ENCODE measurements at regions not wholly inside any gene's neighbourhood (a gene's known extent, or its start where the extent isn't known, plus 50 kb on each side); places are given as distances from the start of the nearest gene placed in this dataset.

- DNase-seq (ENCODE audit: low read depth in 1 of 2, low spot score in 1 of 2), result no peak
- TF ChIP-seq REST (IDR thresholded peaks at IDR 0.05; ENCODE audit: insufficient replicate concordance, low read depth) (no peak), CTCF (IDR thresholded peaks at IDR 0.05; ENCODE audit: insufficient read depth, low read length) (no peak), POLR2AphosphoS5 (IDR thresholded peaks at IDR 0.05; ENCODE audit: low read depth) (no peak), GABPA (IDR thresholded peaks at IDR 0.05; ENCODE audit: low read depth) (no peak), SPI1 (IDR thresholded peaks at IDR 0.05; ENCODE audit: borderline replicate concordance, low read depth) (no peak)
- Histone ChIP-seq H3K27ac (replicated peaks) (no peak overlapping the region), H3K27me3 (ENCODE audit: insufficient read depth, poor library complexity, severe bottlenecking) (no peaks in the 10 kb centered on the region), H3K4me3 (replicated peaks; ENCODE audit: insufficient read depth, low read length) (no peak overlapping the region)
Measured at GRCh38 chr10:130761788-130762301, 549.7 kb downstream of the TCERG1L start.

- TF ChIP-seq POLR2AphosphoS5 (IDR thresholded peaks at IDR 0.05; ENCODE audit: low read depth), result no peak
- no peak overlapping the region for H3K4me3 ChIP-seq (replicated peaks; ENCODE audit: insufficient read depth, low read length)
- DNase-seq (ENCODE audit: low read depth in 1 of 2, low spot score in 1 of 2), result no peak
- no peaks in the 10 kb centered on the region for H3K27me3 ChIP-seq (ENCODE audit: insufficient read depth, poor library complexity, severe bottlenecking)
- no peak overlapping the region for H3K27ac ChIP-seq (replicated peaks)
Measured at GRCh38 chr10:130762491-130762890, 549.0 kb downstream of the TCERG1L start.

GRCh38 chr10:130763071-130763470 lies 548.5 kb downstream of the TCERG1L start:
- H3K27ac ChIP-seq (replicated peaks), result no peak overlapping the region
- no peaks in the 10 kb centered on the region for H3K27me3 ChIP-seq (ENCODE audit: insufficient read depth, poor library complexity, severe bottlenecking)
- no peak for DNase-seq (ENCODE audit: low read depth in 1 of 2, low spot score in 1 of 2)
- TF ChIP-seq POLR2AphosphoS5 (IDR thresholded peaks at IDR 0.05; ENCODE audit: low read depth) (no peak), CTCF (IDR thresholded peaks at IDR 0.05; ENCODE audit: insufficient read depth, low read length) (no peak), REST (IDR thresholded peaks at IDR 0.05; ENCODE audit: insufficient replicate concordance, low read depth) (no peak), SPI1 (IDR thresholded peaks at IDR 0.05; ENCODE audit: borderline replicate concordance, low read depth) (no peak), GABPA (IDR thresholded peaks at IDR 0.05; ENCODE audit: low read depth) (no peak)
- no peak overlapping the region for H3K4me3 ChIP-seq (replicated peaks; ENCODE audit: insufficient read depth, low read length)

- TF ChIP-seq CTCF (IDR thresholded peaks at IDR 0.05; ENCODE audit: insufficient read depth, low read length) (no peak), REST (IDR thresholded peaks at IDR 0.05; ENCODE audit: insufficient replicate concordance, low read depth) (no peak), POLR2AphosphoS5 (IDR thresholded peaks at IDR 0.05; ENCODE audit: low read depth) (no peak), GABPA (IDR thresholded peaks at IDR 0.05; ENCODE audit: low read depth) (no peak), SPI1 (IDR thresholded peaks at IDR 0.05; ENCODE audit: borderline replicate concordance, low read depth) (no peak)
Measured at GRCh38 chr10:130763491-130763890, 548.0 kb downstream of the TCERG1L start.

More at GRCh38 chr10:130763491-130763890, 548.0 kb downstream of the TCERG1L start:
- no peak overlapping the region for H3K4me3 ChIP-seq (replicated peaks; ENCODE audit: insufficient read depth, low read length)
- no peak for DNase-seq (ENCODE audit: low read depth in 1 of 2, low spot score in 1 of 2)
- no peaks in the 10 kb centered on the region for H3K27me3 ChIP-seq (ENCODE audit: insufficient read depth, poor library complexity, severe bottlenecking)
- H3K27ac ChIP-seq (replicated peaks), result no peak overlapping the region
